DND-41 (cell line): ENCODE measurements at regions not wholly inside any gene's neighbourhood (a gene's known extent, or its start where the extent isn't known, plus 50 kb on each side); places are given as distances from the start of the nearest gene placed in this dataset.

Experiments
- EZH2 ChIP-seq: IDR thresholded peaks from 3 replicates; pipeline ENCODE4 v1.6.1; 2012; ENCODE audit warnings: borderline replicate concordance, low read depth, mild to moderate bottlenecking, moderate library complexity, low read length, inconsistent platforms; ENCODE audit not compliant: severe bottlenecking
- TF ChIP-seq, protein P1 (sequence below): IDR thresholded peaks from 2 replicates; pipeline ENCODE4 v1.5.1; 2012; ENCODE audit warnings: borderline replicate concordance, low read length, moderate library complexity, mild to moderate bottlenecking; ENCODE audit not compliant: poor library complexity, severe bottlenecking; ENCODE audit errors: extremely low read depth

DNA sequence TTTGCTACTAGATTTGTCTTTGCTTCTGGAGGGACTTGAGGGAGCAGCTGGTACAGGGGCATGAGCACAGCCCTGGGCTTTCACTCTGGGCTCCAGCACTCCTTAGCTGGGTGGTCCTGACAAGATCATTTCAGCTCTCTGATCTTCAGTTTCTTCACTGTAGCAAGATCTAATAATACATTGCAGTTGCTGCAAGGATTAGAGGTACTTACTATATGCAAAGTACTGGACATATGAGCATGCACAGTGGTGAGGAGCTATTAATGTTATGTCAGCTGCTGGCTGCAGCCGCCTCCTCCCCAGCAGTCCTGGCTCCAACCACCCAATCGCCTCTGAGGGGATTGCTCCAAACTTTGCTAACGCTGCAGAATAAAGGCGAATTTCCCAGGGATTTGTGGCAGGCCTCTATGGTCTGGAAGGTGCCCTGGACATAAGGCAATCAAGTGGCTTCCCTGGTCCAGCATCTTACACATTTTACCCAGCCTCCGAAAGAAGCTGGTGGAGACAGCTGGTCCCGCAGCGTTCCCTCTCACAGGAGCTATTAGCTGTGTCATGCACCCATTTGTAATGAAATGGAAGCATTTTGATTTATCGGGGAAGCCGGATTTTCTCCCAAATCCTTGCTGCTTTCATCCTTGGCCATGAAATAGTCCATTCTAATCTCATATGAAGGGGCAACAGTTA, 96.7 kb downstream of the RHOB start:
- TF ChIP-seq, protein P1, sequence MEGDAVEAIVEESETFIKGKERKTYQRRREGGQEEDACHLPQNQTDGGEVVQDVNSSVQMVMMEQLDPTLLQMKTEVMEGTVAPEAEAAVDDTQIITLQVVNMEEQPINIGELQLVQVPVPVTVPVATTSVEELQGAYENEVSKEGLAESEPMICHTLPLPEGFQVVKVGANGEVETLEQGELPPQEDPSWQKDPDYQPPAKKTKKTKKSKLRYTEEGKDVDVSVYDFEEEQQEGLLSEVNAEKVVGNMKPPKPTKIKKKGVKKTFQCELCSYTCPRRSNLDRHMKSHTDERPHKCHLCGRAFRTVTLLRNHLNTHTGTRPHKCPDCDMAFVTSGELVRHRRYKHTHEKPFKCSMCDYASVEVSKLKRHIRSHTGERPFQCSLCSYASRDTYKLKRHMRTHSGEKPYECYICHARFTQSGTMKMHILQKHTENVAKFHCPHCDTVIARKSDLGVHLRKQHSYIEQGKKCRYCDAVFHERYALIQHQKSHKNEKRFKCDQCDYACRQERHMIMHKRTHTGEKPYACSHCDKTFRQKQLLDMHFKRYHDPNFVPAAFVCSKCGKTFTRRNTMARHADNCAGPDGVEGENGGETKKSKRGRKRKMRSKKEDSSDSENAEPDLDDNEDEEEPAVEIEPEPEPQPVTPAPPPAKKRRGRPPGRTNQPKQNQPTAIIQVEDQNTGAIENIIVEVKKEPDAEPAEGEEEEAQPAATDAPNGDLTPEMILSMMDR: no peak
- TF ChIP-seq EZH2: no peak
